Spleen (tissue), 11 donors: ENCODE measurements at regions not wholly inside any gene's neighbourhood (a gene's known extent, or its start where the extent isn't known, plus 50 kb on each side); places are given as distances from the start of the nearest gene placed in this dataset.

ENCODE experiments used
- DNase-seq: peaks from one replicate; pipeline ENCODE4 v3.0.0-alpha.2; 2020
- H3K27ac ChIP-seq, 8 donors: fragments of 200-600 bp; sonication (generic) in 7 of 8; 1 replicate in 4 of 8; 2 replicates in 4 of 8; pipeline versions ENCODE4 v1.5.0 to v1.8.0; 2016 to 2021; ENCODE audit warnings: inconsistent platforms in 4 of 8, mild to moderate bottlenecking in 4 of 8, moderate library complexity in 1 of 8
- H3K27me3 ChIP-seq, 7 donors: fragments of 200-600 bp; sonication (generic) in 6 of 7; replicated peaks in 1 of 7; 1 replicate in 4 of 7; 2 replicates in 3 of 7; pipeline versions ENCODE4 v1.5.0 to v1.8.0; 2016 to 2021; ENCODE audit warnings: inconsistent platforms in 3 of 7, mild to moderate bottlenecking in 1 of 7
- H3K36me3 ChIP-seq, 6 donors: fragments of 200-600 bp; sonication (generic) in 5 of 6; 1 replicate in 4 of 6; 2 replicates in 2 of 6; pipeline versions ENCODE4 v1.5.0 to v1.8.0; 2016 to 2021; ENCODE audit warnings: inconsistent platforms in 2 of 6
- H3K4me1 ChIP-seq, 6 donors: fragments of 200-600 bp; sonication (generic) in 5 of 6; 1 replicate in 3 of 6; 2 replicates in 3 of 6; pipeline versions ENCODE4 v1.5.0 to v1.8.0; 2016 to 2021; ENCODE audit warnings: inconsistent platforms in 3 of 6
- H3K4me3 ChIP-seq, 8 donors: fragments of 200-600 bp; sonication (generic) in 7 of 8; 1 replicate in 4 of 8; 2 replicates in 4 of 8; pipeline versions ENCODE4 v1.5.0 to v1.8.0; 2016 to 2021; ENCODE audit warnings: inconsistent platforms in 4 of 8, mild to moderate bottlenecking in 4 of 8, moderate library complexity in 2 of 8
- H3K9me3 ChIP-seq, 8 donors: fragments of 200-600 bp; sonication (generic) in 7 of 8; 1 replicate in 4 of 8; 2 replicates in 4 of 8; pipeline versions ENCODE4 v1.5.0 to v1.8.0; 2016 to 2021; ENCODE audit warnings: inconsistent platforms in 4 of 8
- POLR2A ChIP-seq, 3 donors: fragments of 450-650 bp; IDR thresholded peaks; one replicate each; pipeline ENCODE4 v1.5.1; 2017; ENCODE audit warnings: antibody characterized with exemption in 3 of 3, mild to moderate bottlenecking in 1 of 3
- POLR2AphosphoS5 ChIP-seq, 3 donors: sonication (generic); formaldehyde crosslinking; IDR thresholded peaks; one replicate each; pipeline ENCODE4 v1.5.1; 2017; ENCODE audit warnings: antibody characterized with exemption in 3 of 3
- WGBS, 5 donors: extraction: QIAGEN DNeasy Blood & Tissue Kit in 3 of 5; methylation state at CpG; one replicate each; pipeline versions ENCODE4 v1.1.5 to v1.1.7; 2013 to 2018; 5-methylcytosine and 5-hydroxymethylcytosine counted together
- intact Hi-C: fragments of 100-400 bp; cut with DNase I; formaldehyde crosslinking; loops from one replicate; pipeline ENCODE4 v1.15.0; 2023; ENCODE audit warnings: low total_unique reads
- TF ChIP-seq, protein P1 (sequence below), 11 experiments: fragments of 200-600 bp in 7 of 11; fragments of 450-650 bp in 4 of 11; sonication (generic) in 4 of 11; IDR thresholded peaks in 8 of 11; conservative IDR thresholded peaks in 3 of 11; 1 replicate in 7 of 11; 2 replicates in 4 of 11; pipeline versions ENCODE4 v1.4.0 to v1.8.0; 2016 to 2021; ENCODE audit warnings: antibody characterized with exemption in 11 of 11, inconsistent platforms in 4 of 11, mild to moderate bottlenecking in 1 of 11
- donor health status: healthy with polysubstance abuse.
- donor health status: DM: no; HTN: no; CAD: no; lungs with moderate emphysema.
- donor health status: DM: no; HTN: no; CAD: no.
- donor health status: Bipolar disorder and iron deficiency.
- donor health status: healthy.
- donor health status: DM: no; HTN: no; CAD: no.
- donor health status: DM: yes; HTN: yes; CAD: no.

DNA sequence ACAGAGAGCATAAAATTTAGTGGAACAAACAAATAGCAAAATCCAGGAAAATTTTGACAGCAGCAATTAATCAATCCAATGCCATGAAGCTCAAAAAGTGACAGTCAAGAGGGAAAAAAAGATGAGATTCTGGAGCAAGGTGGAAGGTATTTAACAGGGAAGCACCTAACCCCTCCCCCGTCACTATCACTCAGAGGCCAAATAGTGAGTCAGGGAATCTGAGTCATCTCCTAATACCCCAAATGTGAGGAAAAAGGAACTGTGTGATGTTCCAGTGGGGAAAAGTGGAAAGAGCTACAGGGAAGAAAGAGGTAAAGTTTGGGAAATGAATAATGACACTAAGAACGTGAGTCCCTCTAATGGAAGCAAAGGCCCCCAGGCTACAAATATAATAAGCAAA is 113.2 kb upstream of the PHF14 start:
- intact Hi-C loops, result no loop called here
- WGBS, 5 donors, result 72 to 88% (median 83%) methylated on average over 2 of the region's 2 CpGs
- DNase-seq, result no peak

DNA sequence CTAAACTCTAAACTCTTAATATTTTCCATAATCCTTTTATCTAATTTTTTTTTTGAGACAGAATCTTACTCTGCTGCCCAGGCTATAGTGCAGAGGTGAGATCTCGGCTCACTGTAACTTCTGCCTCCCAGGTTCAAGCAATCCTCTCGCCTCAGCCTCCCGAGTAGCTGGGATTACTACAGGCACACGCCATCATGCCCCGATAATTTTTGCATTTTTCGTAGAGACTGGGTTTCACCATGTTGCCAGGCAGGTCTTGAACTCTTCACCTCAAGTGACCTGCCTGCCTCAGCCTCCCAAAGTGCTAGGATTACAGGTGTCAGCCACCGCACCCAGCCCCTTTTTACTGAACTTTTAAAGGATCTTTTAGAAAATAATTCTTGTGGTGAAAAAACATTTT is 110.2 kb upstream of the PHF14 start:
- Histone ChIP-seq H3K27me3 (no peaks in the 10 kb centered on the region), H3K4me3 (no peak overlapping the region), H3K27ac (no peak overlapping the region), H3K4me1 (no peaks in the 10 kb centered on the region), H3K9me3 (no peaks in the 10 kb centered on the region), H3K36me3 (no peaks in the 10 kb centered on the region)
- 88 to 97% (median 92%) methylated on average over 7 of the region's 7 CpGs for WGBS, 5 donors
- DNase-seq, result no peak
- intact Hi-C loops, result no loop called here
- no peak for TF ChIP-seq POLR2AphosphoS5 (IDR thresholded peaks at IDR 0.05)
- TF ChIP-seq, protein P1, sequence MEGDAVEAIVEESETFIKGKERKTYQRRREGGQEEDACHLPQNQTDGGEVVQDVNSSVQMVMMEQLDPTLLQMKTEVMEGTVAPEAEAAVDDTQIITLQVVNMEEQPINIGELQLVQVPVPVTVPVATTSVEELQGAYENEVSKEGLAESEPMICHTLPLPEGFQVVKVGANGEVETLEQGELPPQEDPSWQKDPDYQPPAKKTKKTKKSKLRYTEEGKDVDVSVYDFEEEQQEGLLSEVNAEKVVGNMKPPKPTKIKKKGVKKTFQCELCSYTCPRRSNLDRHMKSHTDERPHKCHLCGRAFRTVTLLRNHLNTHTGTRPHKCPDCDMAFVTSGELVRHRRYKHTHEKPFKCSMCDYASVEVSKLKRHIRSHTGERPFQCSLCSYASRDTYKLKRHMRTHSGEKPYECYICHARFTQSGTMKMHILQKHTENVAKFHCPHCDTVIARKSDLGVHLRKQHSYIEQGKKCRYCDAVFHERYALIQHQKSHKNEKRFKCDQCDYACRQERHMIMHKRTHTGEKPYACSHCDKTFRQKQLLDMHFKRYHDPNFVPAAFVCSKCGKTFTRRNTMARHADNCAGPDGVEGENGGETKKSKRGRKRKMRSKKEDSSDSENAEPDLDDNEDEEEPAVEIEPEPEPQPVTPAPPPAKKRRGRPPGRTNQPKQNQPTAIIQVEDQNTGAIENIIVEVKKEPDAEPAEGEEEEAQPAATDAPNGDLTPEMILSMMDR (IDR thresholded peaks at IDR 0.05 in 8 of 11, conservative IDR thresholded peaks at IDR 0.05 in 3 of 11), result no peak
- TF ChIP-seq POLR2A (IDR thresholded peaks at IDR 0.05), result no peak

More for the DNA sequence above, 113.2 kb upstream of the PHF14 start:
- no peaks in the 10 kb centered on the region for H3K4me1 ChIP-seq
- no peaks in the 10 kb centered on the region for H3K9me3 ChIP-seq
- H3K4me3 ChIP-seq, result no peak overlapping the region
- no peaks in the 10 kb centered on the region for H3K27me3 ChIP-seq
- H3K27ac ChIP-seq, result no peak overlapping the region
- TF ChIP-seq POLR2AphosphoS5 (IDR thresholded peaks at IDR 0.05) (no peak), POLR2A (IDR thresholded peaks at IDR 0.05) (no peak)
- TF ChIP-seq, protein P1 (IDR thresholded peaks at IDR 0.05 in 8 of 11, conservative IDR thresholded peaks at IDR 0.05 in 3 of 11), result no peak
- no peaks in the 10 kb centered on the region for H3K36me3 ChIP-seq

DNA sequence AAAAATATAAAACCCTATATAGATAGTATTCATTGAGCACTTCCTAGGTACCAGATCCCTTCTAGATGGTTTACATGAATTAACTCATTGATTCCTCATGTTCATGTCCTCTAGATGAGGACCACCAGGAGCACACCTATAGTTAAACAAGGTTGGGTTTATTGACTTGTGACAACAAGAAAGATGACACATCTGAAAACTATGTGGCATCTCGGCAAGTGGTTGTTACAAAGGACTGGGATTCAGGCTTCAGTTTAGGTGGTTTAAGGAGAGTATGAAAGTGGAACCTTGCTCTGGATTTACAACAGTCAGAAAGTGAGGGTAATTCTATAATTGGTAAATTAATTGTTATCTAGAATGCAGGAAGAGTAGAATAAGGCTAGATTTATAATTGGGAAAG is 99.0 kb upstream of the PHF14 start:
- 78 to 100% (median 88%) methylated on average over 1 of the region's 1 CpG for WGBS, 5 donors
- intact Hi-C loops, result no loop called here
- DNase-seq, result no peak
- no peaks in the 10 kb centered on the region for H3K4me1 ChIP-seq
- no peaks in the 10 kb centered on the region for H3K36me3 ChIP-seq
- H3K27ac ChIP-seq, result no peak overlapping the region
- no peak for TF ChIP-seq POLR2AphosphoS5 (IDR thresholded peaks at IDR 0.05)
- TF ChIP-seq, protein P1 (IDR thresholded peaks at IDR 0.05 in 8 of 11, conservative IDR thresholded peaks at IDR 0.05 in 3 of 11), result no peak
- no peak for TF ChIP-seq POLR2A (IDR thresholded peaks at IDR 0.05)
- peaks cover 0 to 14% (median 0%) of the 10 kb centered on the region in 8 donors for H3K9me3 ChIP-seq
- no peak overlapping the region for H3K4me3 ChIP-seq
- H3K27me3 ChIP-seq, result no peaks in the 10 kb centered on the region

DNA sequence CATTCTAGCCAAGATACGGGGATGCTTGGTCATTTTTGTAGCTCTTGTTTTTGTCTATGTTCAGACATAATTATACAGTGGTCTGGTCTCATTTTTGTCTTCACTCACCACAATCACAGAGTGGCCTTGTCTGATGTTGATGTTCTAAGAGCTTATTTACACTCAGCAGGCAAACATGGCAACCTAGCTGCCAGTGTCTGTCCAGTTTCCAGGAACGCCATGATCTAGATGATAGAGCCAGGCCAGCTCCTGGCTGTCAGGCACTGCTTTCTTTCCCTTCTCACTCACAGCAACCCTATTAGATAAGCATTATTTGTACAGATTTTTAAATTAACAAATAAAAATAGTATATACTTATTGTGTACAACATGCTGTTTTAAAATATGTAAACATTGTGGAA is 98.6 kb upstream of the PHF14 start:
- no peaks in the 10 kb centered on the region for H3K4me1 ChIP-seq
- H3K27me3 ChIP-seq, result no peaks in the 10 kb centered on the region
- peaks cover 0 to 14% (median 0%) of the 10 kb centered on the region in 8 donors for H3K9me3 ChIP-seq
- 86 to 94% (median 89%) methylated on average over 2 of the region's 2 CpGs for WGBS, 5 donors
- H3K27ac ChIP-seq, result no peak overlapping the region
- TF ChIP-seq POLR2A (IDR thresholded peaks at IDR 0.05), result no peak
- TF ChIP-seq POLR2AphosphoS5 (IDR thresholded peaks at IDR 0.05), result no peak
- TF ChIP-seq, protein P1 (IDR thresholded peaks at IDR 0.05 in 8 of 11, conservative IDR thresholded peaks at IDR 0.05 in 3 of 11), result no peak
- H3K36me3 ChIP-seq, result no peaks in the 10 kb centered on the region
- intact Hi-C loops, result no loop called here
- no peak overlapping the region for H3K4me3 ChIP-seq
- DNase-seq, result no peak
